Activated gamma-delta T cell treated with anti-CD3 and anti-CD28 coated beads, Interleukin-2, amount 50 U/mL, for 16 hours (primary cell): ENCODE measurements at regions not wholly inside any gene's neighbourhood (a gene's known extent, or its start where the extent isn't known, plus 50 kb on each side); places are given as distances from the start of the nearest gene placed in this dataset.
A peak's percentile ranks its signal among the peaks of the same experiment; 100 is the strongest.

ENCODE experiments used
- DNase-seq: peaks from one replicate; pipeline ENCODE4 v3.0.0-alpha.2; 2020; ENCODE audit warnings: low read depth

- no peak for DNase-seq
Measured at GRCh38 chr2:12284487-12284886, 432.2 kb upstream of the TRIB2 start.

DNA sequence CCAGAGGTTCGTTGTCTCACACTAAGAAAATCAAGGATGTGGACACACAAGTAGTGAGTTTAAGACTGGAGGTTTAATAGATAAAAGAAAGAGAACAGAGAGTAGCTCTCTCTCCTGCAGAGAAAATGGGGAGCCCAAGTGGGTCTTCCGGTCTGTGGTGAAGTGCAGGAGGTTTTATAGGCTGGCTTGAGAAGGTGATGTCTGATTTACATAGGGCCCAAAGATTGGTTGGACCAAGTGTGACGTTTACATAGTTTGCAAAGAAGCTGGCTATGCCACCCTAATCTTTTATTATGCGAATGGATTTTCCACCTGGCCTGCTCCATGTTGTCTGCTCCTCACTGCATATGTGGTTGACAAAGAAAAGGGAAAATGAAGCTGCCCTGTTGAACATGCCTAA, 430.4 kb upstream of the TRIB2 start:
- no peak for DNase-seq

- no peak for DNase-seq
Measured at GRCh38 chr2:12287220-12287751, 429.4 kb upstream of the TRIB2 start.

- no peak for DNase-seq
Measured at GRCh38 chr2:12288048-12288447, 428.7 kb upstream of the TRIB2 start.

GRCh38 chr2:12289120-12289802, 427.5 kb upstream of the TRIB2 start:
- DNase-seq: no peak

- DNase-seq: no peak
Measured at GRCh38 chr2:12291303-12291702, 425.4 kb upstream of the TRIB2 start.

DNA sequence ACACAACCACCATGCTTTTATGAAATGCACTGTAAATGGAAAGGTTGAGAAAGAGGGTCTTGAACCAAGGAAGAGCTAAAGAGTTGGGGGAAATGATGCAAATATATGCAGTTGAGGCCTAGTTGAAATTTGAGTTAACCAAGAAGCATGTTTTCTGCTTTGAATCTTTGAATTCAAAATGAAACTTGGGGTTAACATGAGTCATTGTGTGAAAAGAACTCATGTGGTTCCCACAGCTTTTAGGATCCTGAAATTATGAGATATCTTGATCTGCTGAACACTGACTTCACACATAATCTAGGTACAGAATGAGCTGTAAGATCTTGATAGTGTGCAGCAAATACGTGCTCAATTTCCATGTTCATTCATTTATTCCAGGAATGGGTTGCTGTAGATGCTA, 422.9 kb upstream of the TRIB2 start:
- no peak for DNase-seq

- no peak for DNase-seq
Measured at GRCh38 chr2:12295856-12296519, 420.7 kb upstream of the TRIB2 start.

- no peak for DNase-seq
Measured at GRCh38 chr2:12296915-12297314, 419.8 kb upstream of the TRIB2 start.

- DNase-seq: no peak
Measured at GRCh38 chr2:12298352-12298751, 418.4 kb upstream of the TRIB2 start.

DNA sequence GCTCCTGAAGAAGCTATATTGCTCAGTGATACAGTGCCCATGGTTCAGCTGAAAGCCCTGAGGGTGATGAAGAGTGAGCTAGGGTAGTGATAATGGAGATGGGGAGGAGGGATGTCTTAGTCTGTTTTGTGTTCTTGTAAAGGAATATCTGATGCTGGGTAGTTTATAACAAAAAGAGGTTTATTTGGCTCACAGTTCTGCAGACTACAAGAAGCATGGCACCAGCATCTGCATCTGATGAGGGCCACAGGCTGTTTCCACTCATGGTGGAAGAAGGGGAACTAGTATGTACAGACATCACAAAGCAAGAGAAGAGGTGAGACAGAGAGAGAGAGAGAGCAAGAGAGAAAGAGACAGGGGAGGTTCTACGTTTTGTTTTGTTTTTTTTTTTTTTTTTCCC, 417.3 kb upstream of the TRIB2 start:
- no peak for DNase-seq

GRCh38 chr2:12300019-12300602, 416.6 kb upstream of the TRIB2 start:
- no peak for DNase-seq

DNA sequence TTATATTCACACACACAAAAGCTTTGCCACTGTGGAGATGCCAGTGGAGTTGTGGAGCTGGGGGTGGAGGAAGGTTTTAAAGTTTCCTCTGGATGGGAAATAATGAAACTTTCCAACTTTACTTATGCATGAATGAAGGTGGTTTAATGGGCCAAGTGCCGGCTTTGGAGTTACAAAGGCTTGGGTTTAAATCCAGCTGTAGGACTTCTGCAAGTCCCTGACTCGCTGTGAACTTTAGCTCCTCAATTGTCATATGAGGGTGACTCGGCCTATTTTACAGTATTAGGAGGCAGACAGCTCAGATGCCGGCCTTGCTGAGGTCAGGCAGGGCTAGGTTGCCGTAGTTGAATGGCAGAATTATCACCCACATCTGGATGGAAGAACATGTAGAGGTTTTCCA, 415.8 kb upstream of the TRIB2 start:
- DNase-seq: no peak

DNA sequence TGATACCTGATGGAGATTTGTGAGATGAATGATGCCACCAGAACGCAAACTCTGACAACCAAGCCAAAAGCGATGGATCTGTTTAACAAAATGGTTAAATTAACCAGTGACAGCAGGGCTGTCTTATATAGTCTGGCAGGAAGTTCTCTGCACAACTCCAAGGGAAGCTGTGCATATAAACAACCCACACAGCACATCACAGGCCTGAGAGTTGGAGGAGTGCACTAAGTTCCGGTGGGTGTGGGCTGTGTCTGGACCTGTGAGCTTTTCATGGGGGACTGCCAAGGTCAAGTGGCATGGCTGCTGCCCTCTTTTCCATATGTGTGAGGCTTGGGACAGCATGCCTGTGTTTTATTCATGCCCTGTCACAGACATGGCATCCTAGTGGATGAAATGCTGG, 414.6 kb upstream of the TRIB2 start:
- peak; percentile 6 for DNase-seq

DNA sequence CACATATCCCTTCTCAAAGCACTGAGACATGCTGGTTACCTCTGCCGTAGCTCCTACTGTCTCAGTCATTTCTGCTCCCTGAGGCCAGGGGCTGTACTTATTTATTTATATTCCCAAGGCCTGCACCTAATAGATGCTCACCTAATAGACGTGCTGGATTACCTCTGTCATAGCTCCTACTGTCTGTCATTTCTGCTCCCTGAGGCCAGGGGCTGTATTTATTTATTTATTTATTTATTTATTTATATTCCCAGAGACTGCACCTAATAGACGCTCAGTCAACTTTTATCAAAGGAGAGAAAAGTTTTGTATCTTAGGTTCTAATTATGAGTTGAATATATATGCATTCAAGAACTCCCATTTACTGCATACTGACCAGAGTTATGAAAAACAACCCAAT, 414.0 kb upstream of the TRIB2 start:
- no peak for DNase-seq

- DNase-seq: no peak
Measured at GRCh38 chr2:12303181-12304030, 413.3 kb upstream of the TRIB2 start.

DNA sequence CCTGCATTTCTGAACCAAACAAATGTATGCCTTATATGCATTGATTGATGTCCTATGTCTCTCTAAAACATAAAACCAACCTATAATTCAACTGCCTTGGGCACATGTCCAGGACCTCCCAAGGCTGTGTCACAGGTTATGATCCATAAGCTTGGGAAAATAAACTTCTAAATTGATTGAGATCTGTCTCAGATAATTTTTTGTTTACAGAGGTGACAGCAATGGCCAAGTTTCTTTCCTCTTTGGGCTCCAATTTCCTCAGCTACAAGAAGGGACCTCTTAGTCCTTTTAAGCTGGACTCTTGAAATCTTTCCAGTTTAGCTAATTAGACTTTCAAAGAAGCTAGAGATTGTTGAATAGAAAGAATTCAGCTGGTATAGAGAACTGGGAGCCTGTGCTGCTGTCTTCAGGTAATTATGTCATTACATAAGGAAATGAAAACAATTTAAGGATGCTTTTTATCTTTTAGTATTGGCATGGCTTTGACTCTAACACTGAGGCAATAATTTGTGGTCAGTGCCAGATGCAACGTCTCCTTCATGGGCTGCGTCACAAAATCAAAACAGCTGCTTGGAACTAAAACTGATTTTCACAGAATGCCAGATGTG, 412.1 kb upstream of the TRIB2 start:
- DNase-seq: no peak

GRCh38 chr2:12305931-12306330, 410.8 kb upstream of the TRIB2 start:
- DNase-seq: no peak

DNA sequence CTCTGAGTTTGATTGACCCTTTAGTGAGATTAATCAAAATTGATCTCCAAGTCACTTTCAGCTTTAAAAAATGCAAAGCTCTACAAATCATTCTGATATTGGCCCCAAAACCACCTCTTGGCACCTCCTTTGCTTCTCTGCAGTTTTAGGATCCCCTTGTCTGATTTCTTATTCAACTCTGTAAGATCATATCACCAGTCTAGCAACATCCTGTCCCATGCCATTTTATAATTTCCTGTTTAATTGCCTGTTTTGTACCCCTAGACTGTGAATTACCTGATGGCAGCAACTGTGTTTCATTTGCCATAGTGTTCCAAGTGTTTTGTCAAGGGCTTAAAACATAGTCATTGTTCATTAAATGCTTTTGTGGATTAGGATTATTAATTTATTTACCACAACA, 406.3 kb upstream of the TRIB2 start:
- DNase-seq: no peak

- DNase-seq: no peak
Measured at GRCh38 chr2:12313445-12314126, 403.1 kb upstream of the TRIB2 start.

DNA sequence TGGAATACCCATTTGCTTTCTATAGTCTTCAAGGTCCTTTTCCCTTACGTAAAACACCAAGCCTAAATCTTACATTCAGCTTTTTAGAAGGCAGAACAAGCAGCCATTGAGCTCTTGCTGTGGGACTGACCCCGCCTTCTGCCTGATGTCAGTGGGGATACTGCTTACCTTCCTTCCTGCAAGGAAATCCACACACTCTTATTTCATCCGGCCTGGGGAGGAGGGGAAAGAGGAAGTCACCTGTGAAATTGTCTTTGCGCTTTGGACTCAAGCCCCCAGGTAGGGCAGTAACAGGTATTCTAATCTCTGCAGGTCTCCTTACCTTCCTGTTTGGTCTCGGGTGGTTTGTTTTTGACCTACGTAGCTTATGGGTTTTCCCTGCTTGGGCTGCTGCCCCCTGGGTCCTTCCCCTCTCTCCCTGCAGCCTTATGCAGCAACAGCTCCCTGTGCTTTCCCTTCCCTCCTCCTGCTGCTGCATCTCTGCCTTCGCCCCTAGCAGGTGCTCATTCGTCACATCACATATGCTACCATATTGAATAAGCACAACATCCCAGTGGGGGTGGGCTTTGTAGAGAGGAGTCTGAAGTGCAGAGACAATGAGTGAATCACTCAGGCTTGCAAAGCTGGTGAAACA, 402.5 kb upstream of the TRIB2 start:
- DNase-seq: no peak
